ENCODE measurements at regions not wholly inside any gene's neighbourhood (a gene's known extent, or its start where the extent isn't known, plus 50 kb on each side); places are given as distances from the start of the nearest gene placed in this dataset.
A peak's percentile ranks its signal among the peaks of the same experiment; 100 is the strongest.

GRCh38 chr7:66522518-66522917 is 106.2 kb upstream of the KCTD7 start (continued):
- TF ChIP-seq CTCF (IDR thresholded peaks at IDR 0.05 in 2 of 3, conservative IDR thresholded peaks at IDR 0.05 in 1 of 3; ENCODE audit: control insufficient read depth in 2 of 3, extremely low read depth in 1 of 3, insufficient read depth in 1 of 3, low read depth in 3 of 3, low read length in 3 of 3) (peak in 2 of 3 experiments; percentile 41 to 51; a peak in 3 of 6 replicates), TARDBP (IDR thresholded peaks at IDR 0.05; ENCODE audit: borderline replicate concordance) (no peak)

- intact Hi-C loops (cut with micrococcal nuclease; ENCODE audit: unreplicated experiment) (no loop called here), in situ Hi-C loops (cut with MboI) (no loop called here)
- TF ChIP-seq USF2 (IDR thresholded peaks at IDR 0.05; ENCODE audit: borderline replicate concordance, low read depth, low read length) (no peak), IKZF1 (conservative IDR thresholded peaks at IDR 0.05) (no peak), PAX5 (IDR thresholded peaks at IDR 0.05; ENCODE audit: borderline replicate concordance, low read depth, low read length) (no peak), CEBPZ (IDR thresholded peaks at IDR 0.05; ENCODE audit: low read depth, low read length) (no peak), HDAC6 (IDR thresholded peaks at IDR 0.05; ENCODE audit: unreplicated experiment) (no peak)
Observed at GRCh38 chr7:66523409-66523808, 105.3 kb upstream of the KCTD7 start.

More at GRCh38 chr7:66523409-66523808, 105.3 kb upstream of the KCTD7 start:
- Histone ChIP-seq H3K4me3 (no peak overlapping the region), H3K27me3 (replicated peaks in 1 of 2; ENCODE audit: control insufficient read depth in 2 of 2, insufficient read depth in 2 of 2, low read length in 1 of 2) (no peaks in the 10 kb centered on the region), H3K4me2 (ENCODE audit: control insufficient read depth, insufficient read depth) (no peak overlapping the region), H3K36me3 (ENCODE audit: control insufficient read depth in 2 of 2, insufficient read depth in 2 of 2, low read length in 1 of 2) (no peaks in the 10 kb centered on the region), H3K9me3 (replicated peaks; ENCODE audit: control insufficient read depth, insufficient read depth, low read length) (no peaks in the 10 kb centered on the region), H3K27ac (ENCODE audit: control insufficient read depth, insufficient read depth) (no peak overlapping the region), H3K79me2 (ENCODE audit: control insufficient read depth, insufficient read depth, low read length) (no peaks in the 10 kb centered on the region), H2AFZ (ENCODE audit: control insufficient read depth, low read depth, low read length) (no peak overlapping the region), H4K20me1 (ENCODE audit: control insufficient read depth, insufficient read depth) (no peaks in the 10 kb centered on the region; the same call in 1 of the 2 replicates), H3K9ac (ENCODE audit: control insufficient read depth, insufficient read depth, low read length) (no peak overlapping the region), H3K4me1 (ENCODE audit: control insufficient read depth, insufficient read depth, low read length) (no peaks in the 10 kb centered on the region)
- BruUV-seq (replicated peaks): no TSS peak
- CTCF ChIA-PET: no interaction called here
- no peak for ATAC-seq
- SMC1A ChIA-PET (ENCODE audit: uncharacterized antibody, unreplicated experiment): interaction anchor here (1.0 kb wide), 1 partner anchor 264 kb away, joined by 3 read pairs; no protein-coding TSS in a partner anchor
- POLR2A ChIA-PET: no interaction called here
- no peak for FAIRE-seq
- RAD21 ChIA-PET (ENCODE audit: unreplicated experiment): no interaction called here
- DNase-seq (ENCODE audit: low read depth, low spot score): no peak
- WGBS (ENCODE audit: insufficient coverage, insufficient replicate concordance, low lambda C conversion rate, missing lambda C conversion rate): 90% methylated on average over 6 of the region's 6 CpGs

Measured in GM12878 (cell line).